Activated CD8-positive, alpha-beta memory T cell treated with anti-CD3 and anti-CD28 coated beads, Interleukin-2, amount 50 U/mL, for 24 hours (primary cell): ENCODE measurements at regions not wholly inside any gene's neighbourhood (a gene's known extent, or its start where the extent isn't known, plus 50 kb on each side); places are given as distances from the start of the nearest gene placed in this dataset.

Experiments
- DNase-seq: peaks from one replicate; pipeline ENCODE4 v3.0.0-alpha.2; 2020; ENCODE audit errors: extremely low read depth

- no peak for DNase-seq
Measured at GRCh38 chr6:108734271-108734922, 113.8 kb upstream of the ARMC2 start.

- DNase-seq: no peak
Measured at GRCh38 chr6:108735310-108736001, 112.8 kb upstream of the ARMC2 start.

- no peak for DNase-seq
Measured at GRCh38 chr6:108736002-108736361, 112.2 kb upstream of the ARMC2 start.

- no peak for DNase-seq
Measured at GRCh38 chr6:108736832-108737231, 111.4 kb upstream of the ARMC2 start.

DNA sequence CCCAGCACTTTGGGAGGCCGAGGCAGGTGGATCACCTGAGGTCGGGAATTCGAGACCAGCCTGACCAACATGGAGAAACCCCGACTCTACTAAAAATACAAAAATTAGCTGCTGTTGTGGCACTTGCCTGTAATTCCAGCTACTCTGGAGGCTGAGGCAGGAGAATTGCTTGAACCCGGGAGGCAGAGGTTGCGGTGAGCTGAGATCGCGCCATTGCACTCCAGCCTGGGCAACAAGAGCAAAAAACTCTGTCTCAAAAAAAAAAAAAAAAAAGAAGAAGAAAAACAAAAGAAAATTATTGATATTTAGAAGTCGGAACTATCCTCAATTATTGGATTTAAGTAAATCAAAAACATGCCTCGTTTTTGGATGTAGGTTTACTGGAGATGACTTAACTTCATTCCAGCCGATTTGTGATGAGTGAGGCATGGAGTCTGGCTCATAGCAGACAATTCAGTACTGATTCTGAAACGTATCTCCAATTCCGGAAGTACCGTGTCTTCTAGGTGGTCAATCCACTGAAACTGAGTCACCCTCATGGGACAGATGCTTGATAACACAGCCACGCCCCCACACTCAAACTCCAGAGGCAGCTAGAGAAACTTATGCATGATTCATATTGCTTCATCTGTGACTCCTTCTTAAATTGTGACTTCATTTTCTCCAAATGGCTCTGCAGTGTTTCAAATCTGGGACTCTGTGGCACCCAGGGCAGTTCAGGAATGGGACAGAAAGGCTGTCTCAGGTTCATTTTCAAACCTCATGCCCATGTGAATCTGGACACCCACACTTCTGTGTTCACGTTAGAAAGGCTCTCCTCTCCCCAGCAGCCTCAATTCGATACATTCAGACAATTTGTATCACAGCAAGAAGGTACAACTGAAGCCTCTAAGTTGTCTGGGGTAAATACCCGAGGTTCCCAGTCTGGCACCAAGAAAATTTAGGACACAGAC lies 110.4 kb upstream of the ARMC2 start:
- DNase-seq: peak; percentile 27

DNA sequence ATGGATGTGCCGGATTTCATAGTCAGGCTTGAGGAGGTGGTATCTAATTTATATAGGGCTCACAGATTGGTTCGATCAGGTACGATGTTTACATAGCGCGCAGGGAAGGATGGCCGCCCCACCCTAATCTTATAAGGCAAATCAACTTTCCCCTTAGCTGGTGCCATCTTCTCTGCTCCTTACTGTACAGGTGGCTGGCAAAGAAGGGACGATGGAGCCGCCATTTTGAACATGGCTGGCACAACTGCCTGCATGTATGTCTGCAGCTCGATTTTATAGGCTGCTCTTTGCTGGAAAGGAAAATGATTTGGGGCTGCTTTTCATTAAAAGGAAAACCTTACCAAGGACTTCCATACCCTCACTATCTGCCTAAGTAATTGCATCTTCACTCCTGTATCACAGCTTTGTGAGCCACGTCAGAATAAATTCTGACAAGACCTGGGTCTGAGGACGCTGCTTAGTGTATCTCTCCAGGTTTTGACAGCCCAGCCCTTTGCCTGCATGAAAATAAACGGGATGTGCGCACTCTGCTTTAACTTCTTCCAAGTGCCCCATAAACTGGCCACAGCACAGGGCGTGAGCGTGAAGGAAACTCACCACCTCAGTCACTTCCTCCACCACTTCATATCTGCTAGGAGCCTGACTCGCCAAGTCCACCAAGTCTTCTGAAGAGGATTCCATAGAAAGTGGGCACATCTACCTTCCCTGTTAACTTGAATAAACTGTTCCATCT lies 109.4 kb upstream of the ARMC2 start:
- no peak for DNase-seq

GRCh38 chr6:108739496-108740330 lies 108.5 kb upstream of the ARMC2 start:
- DNase-seq: no peak

- DNase-seq: no peak
Measured at GRCh38 chr6:108741331-108741989, 106.8 kb upstream of the ARMC2 start.

GRCh38 chr6:108742041-108742440 lies 106.2 kb upstream of the ARMC2 start:
- no peak for DNase-seq

DNA sequence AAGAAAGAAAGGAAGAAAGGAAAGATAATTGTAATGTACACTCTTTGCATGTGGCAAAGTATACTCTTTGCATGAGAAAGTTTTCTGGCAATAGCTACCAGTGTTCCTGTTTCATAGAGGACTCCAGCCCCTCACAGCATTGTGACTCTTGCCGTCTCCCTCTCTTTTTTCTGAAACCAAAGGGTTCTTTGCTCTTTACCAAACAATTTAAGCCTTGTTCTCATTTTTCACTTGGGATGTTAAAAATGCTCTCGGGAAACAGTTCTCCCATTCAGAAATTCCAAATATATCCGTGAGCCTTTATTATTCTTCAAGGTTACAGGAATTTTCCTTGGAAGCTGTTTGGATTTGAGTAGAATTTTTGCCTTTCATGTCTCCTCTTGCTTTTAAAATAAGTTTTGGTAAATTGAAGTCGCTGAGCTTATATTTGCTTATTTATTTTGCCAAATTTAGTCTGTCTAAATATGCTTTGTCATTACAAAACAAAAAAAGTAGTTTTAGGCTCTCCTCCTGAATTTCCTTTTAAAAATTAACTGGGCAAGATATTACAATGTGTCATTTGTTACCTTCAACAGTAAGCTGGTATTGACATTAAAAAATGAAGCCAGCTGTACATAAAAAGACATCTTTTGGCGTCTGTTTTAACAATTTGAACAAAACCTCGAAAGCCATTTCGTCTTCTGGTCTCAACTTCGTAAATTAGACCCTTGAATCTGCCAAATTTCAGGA lies 103.8 kb upstream of the ARMC2 start:
- no peak for DNase-seq

GRCh38 chr6:108744996-108745395 lies 103.2 kb upstream of the ARMC2 start:
- no peak for DNase-seq

DNA sequence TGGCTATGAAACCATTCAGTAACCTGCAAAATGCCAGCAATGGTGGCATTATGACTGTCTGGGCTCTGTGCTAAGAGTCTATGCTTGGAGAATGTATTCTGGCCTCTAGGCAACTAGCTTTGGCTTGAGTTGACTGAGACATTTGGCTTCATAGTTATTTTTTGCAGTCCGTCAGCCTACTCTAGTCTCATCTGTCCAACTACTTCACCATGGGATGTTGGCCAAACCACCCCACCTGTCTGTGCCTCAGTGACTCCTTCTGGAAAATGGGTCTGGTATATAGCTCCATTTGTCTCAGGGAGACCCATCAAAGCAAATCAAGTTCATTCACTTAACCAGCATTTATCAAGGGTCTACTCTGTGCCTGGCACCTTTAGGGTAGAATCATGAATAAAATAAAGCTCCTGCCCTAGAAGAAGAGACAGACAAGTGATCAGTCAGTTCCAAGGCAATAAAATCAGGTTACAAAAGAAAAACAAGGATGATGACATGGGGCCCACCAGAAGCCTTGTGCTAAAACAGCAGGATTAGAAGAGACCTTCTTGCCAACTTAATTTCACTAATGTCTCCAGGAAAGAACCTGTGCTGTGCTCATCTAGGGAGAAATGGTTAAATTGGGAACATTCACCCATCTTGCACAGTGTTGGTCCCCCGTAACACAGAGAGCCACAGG lies 102.4 kb upstream of the ARMC2 start:
- no peak for DNase-seq

- no peak for DNase-seq
Measured at GRCh38 chr6:108746366-108746765, 101.9 kb upstream of the ARMC2 start.

DNA sequence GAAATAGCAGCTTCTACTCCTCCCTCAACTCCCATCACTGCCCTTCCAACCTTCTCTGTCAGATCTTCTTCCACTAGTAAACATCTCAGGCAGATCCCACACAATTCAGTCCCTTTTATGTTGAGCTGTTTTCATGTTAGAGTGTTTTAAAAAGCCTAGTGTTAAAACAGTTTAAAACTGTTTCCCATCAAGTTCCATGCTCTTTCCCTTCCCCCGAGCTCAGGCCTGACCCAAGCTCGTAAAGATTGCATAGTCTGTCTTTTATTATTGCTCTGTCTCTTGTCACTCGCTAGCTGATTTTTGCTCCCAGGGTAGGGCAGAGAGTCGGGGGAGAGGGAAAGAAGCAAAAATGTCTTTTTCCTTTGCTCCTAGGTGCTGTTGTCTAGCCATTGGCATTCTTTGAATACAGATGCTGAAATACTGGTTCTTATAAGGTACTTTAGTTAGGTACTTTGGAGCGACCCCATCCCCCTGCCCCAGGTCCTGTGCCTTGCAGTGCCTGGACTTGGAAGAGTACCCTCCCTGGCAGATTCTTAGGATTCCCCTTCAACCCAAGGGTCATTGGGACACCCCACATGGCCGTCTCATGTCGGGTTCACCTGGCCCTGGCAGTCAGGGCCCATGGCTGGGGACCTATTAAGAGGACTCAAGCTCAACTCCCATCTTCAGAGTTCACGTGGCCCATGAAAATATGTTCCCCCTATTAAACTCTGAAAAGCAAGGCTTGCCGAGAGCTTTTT lies 101.2 kb upstream of the ARMC2 start:
- DNase-seq: no peak

- DNase-seq: no peak
Measured at GRCh38 chr6:108748055-108748454, 100.2 kb upstream of the ARMC2 start.

GRCh38 chr6:108748959-108749358 lies 99.3 kb upstream of the ARMC2 start:
- no peak for DNase-seq

DNA sequence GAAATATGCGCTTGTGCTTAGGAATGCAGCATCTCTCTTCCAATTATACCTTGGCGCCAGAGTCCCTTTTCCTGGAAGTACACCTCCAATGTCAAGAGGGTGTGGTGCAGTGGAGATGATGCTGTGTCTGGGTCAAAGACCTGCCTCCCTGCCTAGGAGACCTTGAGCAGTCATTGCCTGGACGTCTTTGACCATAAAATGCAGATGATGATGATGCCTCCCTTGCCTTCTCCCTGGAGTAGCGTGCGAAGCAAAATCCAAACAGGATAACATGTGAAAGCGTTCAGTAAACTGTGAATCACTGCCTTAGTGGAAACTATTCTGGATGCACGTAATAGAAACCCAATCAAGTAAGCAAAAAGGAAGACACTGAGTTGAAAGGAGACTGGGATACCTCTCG lies 97.4 kb upstream of the ARMC2 start:
- DNase-seq: no peak

GRCh38 chr6:108751282-108751681 lies 96.9 kb upstream of the ARMC2 start:
- no peak for DNase-seq
